ENCODE measurements at regions not wholly inside any gene's neighbourhood (a gene's known extent, or its start where the extent isn't known, plus 50 kb on each side); places are given as distances from the start of the nearest gene placed in this dataset.

DNA sequence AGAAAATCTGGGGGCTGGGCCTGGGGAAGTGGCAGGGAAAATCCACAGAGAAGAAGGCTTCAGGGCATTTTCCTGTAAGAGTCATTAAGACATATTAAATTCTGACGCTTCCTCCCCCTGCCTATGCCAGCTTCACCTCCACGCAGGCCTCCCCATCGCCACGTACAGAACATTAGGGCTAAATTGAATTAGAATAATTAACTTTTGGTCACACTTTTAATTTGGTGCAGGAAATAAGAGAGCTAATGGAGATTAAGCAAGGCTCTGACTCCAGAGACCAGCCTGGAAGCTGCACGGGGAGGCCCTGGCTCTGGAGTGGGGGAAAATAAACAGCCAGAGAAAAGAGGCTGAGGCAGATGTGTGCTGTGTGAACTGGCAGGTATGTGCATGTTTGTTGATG is 148.0 kb downstream of the CCT6B start:
- Histone ChIP-seq H3K27me3 (replicated peaks; ENCODE audit: insufficient read depth) (no peaks in the 10 kb centered on the region; the same call in none of the 2 replicates), H3K9me2 (ENCODE audit: insufficient read depth) (no peaks in the 10 kb centered on the region), H3F3A (ENCODE audit: insufficient read depth) (no peaks in the 10 kb centered on the region), H3K4me1 (ENCODE audit: insufficient read depth) (no peaks in the 10 kb centered on the region), H3K9me3 (ENCODE audit: low read depth) (no peaks in the 10 kb centered on the region), H2AFZ (no peak overlapping the region), H3K9ac (no peak overlapping the region), H3K4me3 (no peak overlapping the region), H3K4me2 (ENCODE audit: unreplicated experiment) (no peak overlapping the region), H3K79me2 (ENCODE audit: insufficient read depth) (no peaks in the 10 kb centered on the region), H3K27ac (no peak overlapping the region), H3K36me3 (ENCODE audit: low read depth) (no peaks in the 10 kb centered on the region), H4K20me1 (ENCODE audit: insufficient read depth) (no peaks in the 10 kb centered on the region)
- in situ Hi-C loops (cut with MboI): no loop called here
- 39 to 52% methylated on average over 5 of the region's 5 CpGs for WGBS, 2 experiments (ENCODE audit: low coverage in 1 of 2, low lambda C conversion rate in 2 of 2, missing lambda C conversion rate in 2 of 2)
- no peak for DNase-seq
- TF ChIP-seq EZH2 (IDR thresholded peaks at IDR 0.05; ENCODE audit: insufficient read depth, poor library complexity, severe bottlenecking): no peak
- no peak for TF ChIP-seq EZH2phosphoT487 (IDR thresholded peaks at IDR 0.05; ENCODE audit: insufficient read depth, low read depth)

DNA sequence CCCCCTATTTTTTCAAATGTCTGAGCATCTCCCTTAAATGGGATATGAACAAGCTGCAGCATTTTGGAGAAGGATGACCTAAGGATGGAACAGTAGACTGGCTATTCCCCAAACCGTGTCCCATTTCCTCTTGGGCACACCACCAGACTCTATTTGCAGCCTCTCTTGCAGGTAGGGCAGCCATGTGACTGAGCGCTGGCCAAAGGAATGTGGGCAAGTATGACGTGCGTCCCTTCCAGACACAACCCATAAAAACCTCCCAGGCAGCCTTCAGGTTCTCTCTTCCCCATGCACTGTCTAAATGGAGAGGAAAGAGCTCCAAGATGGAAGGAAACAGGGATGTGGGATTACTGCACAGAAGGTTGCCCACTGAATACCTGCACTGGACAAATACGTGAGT is 149.7 kb downstream of the CCT6B start:
- Histone ChIP-seq H3K9ac (no peak overlapping the region), H3K4me3 (no peak overlapping the region), H3F3A (ENCODE audit: insufficient read depth) (no peaks in the 10 kb centered on the region), H4K20me1 (ENCODE audit: insufficient read depth) (no peaks in the 10 kb centered on the region), H3K27ac (no peak overlapping the region), H3K9me2 (ENCODE audit: insufficient read depth) (no peaks in the 10 kb centered on the region), H3K4me2 (ENCODE audit: unreplicated experiment) (no peak overlapping the region), H3K79me2 (ENCODE audit: insufficient read depth) (no peaks in the 10 kb centered on the region), H2AFZ (no peak overlapping the region), H3K27me3 (replicated peaks; ENCODE audit: insufficient read depth) (no peaks in the 10 kb centered on the region; the same call in none of the 2 replicates), H3K36me3 (ENCODE audit: low read depth) (no peaks in the 10 kb centered on the region), H3K9me3 (ENCODE audit: low read depth) (no peaks in the 10 kb centered on the region), H3K4me1 (ENCODE audit: insufficient read depth) (no peaks in the 10 kb centered on the region)
- TF ChIP-seq EZH2 (IDR thresholded peaks at IDR 0.05; ENCODE audit: insufficient read depth, poor library complexity, severe bottlenecking) (no peak), EZH2phosphoT487 (IDR thresholded peaks at IDR 0.05; ENCODE audit: insufficient read depth, low read depth) (no peak)
- in situ Hi-C loops (cut with MboI): no loop called here
- 34 to 36% methylated on average over 5 of the region's 5 CpGs for WGBS, 2 experiments (ENCODE audit: low coverage in 1 of 2, low lambda C conversion rate in 2 of 2, missing lambda C conversion rate in 2 of 2)
- DNase-seq: no peak

DNA sequence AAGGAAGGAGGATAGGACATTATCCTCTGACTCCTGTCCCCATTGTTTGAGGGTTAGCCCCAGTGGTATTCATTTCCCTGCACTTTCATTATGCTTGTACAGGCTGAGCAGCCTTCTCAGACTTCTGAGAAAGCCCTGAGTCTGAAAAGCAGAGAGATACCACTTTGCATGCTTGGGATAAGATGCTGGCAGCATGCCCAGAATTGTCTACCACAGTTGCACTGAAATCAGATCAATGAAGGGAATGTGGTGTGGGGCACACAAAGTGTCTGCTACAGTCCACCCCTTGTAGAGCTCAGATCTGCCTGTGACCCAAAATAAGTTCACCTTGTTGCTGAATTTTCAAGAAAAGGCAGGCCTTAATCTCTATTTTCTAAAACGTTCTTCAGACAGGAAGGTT is 160.6 kb downstream of the CCT6B start:
- H3K9me2 ChIP-seq (ENCODE audit: insufficient read depth): no peaks in the 10 kb centered on the region
- H3K27ac ChIP-seq: no peak overlapping the region
- H3K36me3 ChIP-seq (ENCODE audit: low read depth): no peaks in the 10 kb centered on the region
- in situ Hi-C loops (cut with MboI): no loop called here
- no peak overlapping the region for H2AFZ ChIP-seq
- H3K4me2 ChIP-seq (ENCODE audit: unreplicated experiment): no peak overlapping the region
- no peak overlapping the region for H3K4me3 ChIP-seq
- H3K9me3 ChIP-seq (ENCODE audit: low read depth): no peaks in the 10 kb centered on the region
- no peaks in the 10 kb centered on the region for H3K79me2 ChIP-seq (ENCODE audit: insufficient read depth)
- H3K27me3 ChIP-seq (replicated peaks; ENCODE audit: insufficient read depth): no peaks in the 10 kb centered on the region
- DNase-seq: no peak
- TF ChIP-seq EZH2phosphoT487 (IDR thresholded peaks at IDR 0.05; ENCODE audit: insufficient read depth, low read depth) (no peak), EZH2 (IDR thresholded peaks at IDR 0.05; ENCODE audit: insufficient read depth, poor library complexity, severe bottlenecking) (no peak)
- no peaks in the 10 kb centered on the region for H3F3A ChIP-seq (ENCODE audit: insufficient read depth)
- WGBS, 2 experiments (ENCODE audit: low coverage in 1 of 2, low lambda C conversion rate in 2 of 2, missing lambda C conversion rate in 2 of 2): 10 to 17% methylated on average over 1 of the region's 1 CpG
- H3K9ac ChIP-seq: no peak overlapping the region
- H3K4me1 ChIP-seq (ENCODE audit: insufficient read depth): no peaks in the 10 kb centered on the region
- H4K20me1 ChIP-seq (ENCODE audit: insufficient read depth): no peaks in the 10 kb centered on the region

DNA sequence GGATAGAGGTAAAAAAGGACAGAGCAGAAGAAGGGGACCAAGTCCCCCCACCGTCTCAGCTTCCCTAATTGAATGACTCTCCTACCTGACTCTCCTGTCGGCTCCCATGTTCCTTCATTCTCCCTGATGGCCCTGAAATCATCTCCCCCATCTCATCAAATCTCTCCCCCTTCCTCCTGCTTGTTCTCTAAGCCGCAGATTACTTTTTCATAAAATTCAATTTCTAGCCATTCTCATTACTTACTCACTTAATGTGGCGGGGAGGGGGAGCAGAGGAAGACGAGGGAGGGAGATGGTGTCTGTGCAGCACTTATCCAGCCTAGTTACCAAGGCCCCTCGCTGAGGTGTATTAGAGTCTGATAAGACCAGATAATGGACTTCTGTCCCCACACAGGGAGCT is 161.5 kb downstream of the CCT6B start:
- H3K9me3 ChIP-seq (ENCODE audit: low read depth): no peaks in the 10 kb centered on the region
- TF ChIP-seq EZH2phosphoT487 (IDR thresholded peaks at IDR 0.05; ENCODE audit: insufficient read depth, low read depth): no peak
- no peak for TF ChIP-seq EZH2 (IDR thresholded peaks at IDR 0.05; ENCODE audit: insufficient read depth, poor library complexity, severe bottlenecking)
- no peak for DNase-seq
- no peak overlapping the region for H3K4me2 ChIP-seq (ENCODE audit: unreplicated experiment)
- no peaks in the 10 kb centered on the region for H3K9me2 ChIP-seq (ENCODE audit: insufficient read depth)
- no peaks in the 10 kb centered on the region for H3K36me3 ChIP-seq (ENCODE audit: low read depth)
- H3K27me3 ChIP-seq (replicated peaks; ENCODE audit: insufficient read depth): no peaks in the 10 kb centered on the region
- 17 to 18% methylated on average over 6 of the region's 6 CpGs for WGBS, 2 experiments (ENCODE audit: low coverage in 1 of 2, low lambda C conversion rate in 2 of 2, missing lambda C conversion rate in 2 of 2)
- no peak overlapping the region for H2AFZ ChIP-seq
- no peaks in the 10 kb centered on the region for H4K20me1 ChIP-seq (ENCODE audit: insufficient read depth)
- no peak overlapping the region for H3K27ac ChIP-seq
- H3K4me3 ChIP-seq: no peak overlapping the region
- in situ Hi-C loops (cut with MboI): no loop called here
- no peak overlapping the region for H3K9ac ChIP-seq
- no peaks in the 10 kb centered on the region for H3K79me2 ChIP-seq (ENCODE audit: insufficient read depth)
- H3F3A ChIP-seq (ENCODE audit: insufficient read depth): no peaks in the 10 kb centered on the region
- no peaks in the 10 kb centered on the region for H3K4me1 ChIP-seq (ENCODE audit: insufficient read depth)

DNA sequence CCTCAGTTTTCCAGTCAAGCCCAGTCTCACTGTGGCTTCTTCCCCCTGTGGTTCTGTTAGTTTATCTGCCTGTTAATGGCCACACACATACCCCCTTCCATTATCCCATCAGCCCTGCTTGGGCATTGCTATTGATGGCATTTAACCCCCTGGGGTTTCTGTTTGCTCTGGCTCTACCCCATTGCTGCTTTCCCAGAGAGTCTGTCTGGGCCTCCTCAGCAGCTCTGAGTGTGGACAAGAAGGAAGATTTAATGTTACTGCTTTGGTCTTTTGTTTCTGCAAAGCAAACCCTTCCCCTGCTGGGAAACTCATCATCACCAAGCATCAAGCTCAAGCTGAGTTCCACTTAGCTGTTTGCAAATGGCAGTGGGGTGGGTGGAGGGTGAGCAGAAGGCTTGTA is 162.7 kb downstream of the CCT6B start:
- no peak overlapping the region for H2AFZ ChIP-seq
- DNase-seq: no peak
- H3K4me2 ChIP-seq (ENCODE audit: unreplicated experiment): no peak overlapping the region
- no peaks in the 10 kb centered on the region for H3F3A ChIP-seq (ENCODE audit: insufficient read depth)
- no peak overlapping the region for H3K27ac ChIP-seq
- no peaks in the 10 kb centered on the region for H3K79me2 ChIP-seq (ENCODE audit: insufficient read depth)
- no peaks in the 10 kb centered on the region for H3K27me3 ChIP-seq (replicated peaks; ENCODE audit: insufficient read depth)
- in situ Hi-C loops (cut with MboI): no loop called here
- no peaks in the 10 kb centered on the region for H3K4me1 ChIP-seq (ENCODE audit: insufficient read depth)
- H3K9me2 ChIP-seq (ENCODE audit: insufficient read depth): no peaks in the 10 kb centered on the region
- H3K36me3 ChIP-seq (ENCODE audit: low read depth): no peaks in the 10 kb centered on the region
- no peak overlapping the region for H3K9ac ChIP-seq
- no peak overlapping the region for H3K4me3 ChIP-seq
- TF ChIP-seq EZH2phosphoT487 (IDR thresholded peaks at IDR 0.05; ENCODE audit: insufficient read depth, low read depth): no peak
- no peak for TF ChIP-seq EZH2 (IDR thresholded peaks at IDR 0.05; ENCODE audit: insufficient read depth, poor library complexity, severe bottlenecking)
- no peaks in the 10 kb centered on the region for H3K9me3 ChIP-seq (ENCODE audit: low read depth)
- no peaks in the 10 kb centered on the region for H4K20me1 ChIP-seq (ENCODE audit: insufficient read depth)
